Renal cortex interstitium (tissue), 11 donors: ENCODE measurements at regions not wholly inside any gene's neighbourhood (a gene's known extent, or its start where the extent isn't known, plus 50 kb on each side); places are given as distances from the start of the nearest gene placed in this dataset.

Experiments
- DNase-seq, 11 donors: peaks; one replicate each; pipeline ENCODE4 v3.0.0-alpha.2; 2013; ENCODE audit warnings: low read depth in 9 of 11, low spot score in 4 of 11; ENCODE audit errors: extremely low read depth in 1 of 11

GRCh38 chr2:191512216-191512835, 165.6 kb upstream of the NABP1 start:
- no peak for DNase-seq

GRCh38 chr2:191512874-191513273, 165.1 kb upstream of the NABP1 start:
- no peak for DNase-seq

- DNase-seq, result no peak
Observed at GRCh38 chr2:191514613-191515012, 163.3 kb upstream of the NABP1 start.

- no peak for DNase-seq
Observed at GRCh38 chr2:191515551-191515950, 162.4 kb upstream of the NABP1 start.

- no peak for DNase-seq
Observed at GRCh38 chr2:191516260-191516659, 161.7 kb upstream of the NABP1 start.

GRCh38 chr2:191521608-191522208, 156.2 kb upstream of the NABP1 start:
- DNase-seq, result peak in 6 of 11 donors; percentile 26 to 56 (median 38)

GRCh38 chr2:191522478-191523120, 155.3 kb upstream of the NABP1 start:
- DNase-seq, result no peak

GRCh38 chr2:191526091-191526490, 151.8 kb upstream of the NABP1 start:
- no peak for DNase-seq

- DNase-seq, result no peak
Observed at GRCh38 chr2:191526536-191526935, 151.4 kb upstream of the NABP1 start.

- no peak for DNase-seq
Observed at GRCh38 chr2:191526953-191527556, 150.9 kb upstream of the NABP1 start.

- no peak for DNase-seq
Observed at GRCh38 chr2:191530618-191531017, 147.3 kb upstream of the NABP1 start.

GRCh38 chr2:191533693-191534180, 144.2 kb upstream of the NABP1 start:
- no peak for DNase-seq

- DNase-seq, result no peak
Observed at GRCh38 chr2:191537921-191538320, 140.0 kb upstream of the NABP1 start.

- DNase-seq, result no peak
Observed at GRCh38 chr2:191538334-191538903, 139.5 kb upstream of the NABP1 start.

GRCh38 chr2:191539068-191539467, 138.9 kb upstream of the NABP1 start:
- peak in 2 of 11 donors; percentile 20 to 40 for DNase-seq

GRCh38 chr2:191540681-191541080, 137.3 kb upstream of the NABP1 start:
- no peak for DNase-seq

- DNase-seq, result no peak
Observed at GRCh38 chr2:191543708-191544107, 134.2 kb upstream of the NABP1 start.

- DNase-seq, result no peak
Observed at GRCh38 chr2:191544461-191545062, 133.4 kb upstream of the NABP1 start.

- DNase-seq, result no peak
Observed at GRCh38 chr2:191545361-191545760, 132.6 kb upstream of the NABP1 start.
